MM.1S (cell line): ENCODE measurements at regions not wholly inside any gene's neighbourhood (a gene's known extent, or its start where the extent isn't known, plus 50 kb on each side); places are given as distances from the start of the nearest gene placed in this dataset.

Experiments
- DNase-seq: peaks from one replicate; pipeline ENCODE4 v3.0.0-alpha.2; 2015
- H2AFZ ChIP-seq: fragments of 300-600 bp; sonication (generic); 2 replicates; pipeline ENCODE4 v1.6.0; 2016; ENCODE audit warnings: antibody characterized with exemption, low read length
- H3F3A ChIP-seq: fragments of 300-600 bp; sonication (generic); 2 replicates; pipeline ENCODE4 v1.6.1; 2016; ENCODE audit warnings: mild to moderate bottlenecking, antibody characterized with exemption, low read length, moderate library complexity, mixed read lengths; ENCODE audit not compliant: insufficient read depth
- H3K27ac ChIP-seq: fragments of 300-600 bp; sonication (generic); 2 replicates; pipeline ENCODE4 v1.5.1; 2016; ENCODE audit warnings: mild to moderate bottlenecking, low read length
- H3K27me3 ChIP-seq: fragments of 300-600 bp; sonication (generic); replicated peaks from 2 replicates; pipeline ENCODE4 v1.6.0; 2016; ENCODE audit warnings: low read length; ENCODE audit not compliant: insufficient read depth
- H3K36me3 ChIP-seq: fragments of 300-600 bp; sonication (generic); replicated peaks from 2 replicates; pipeline ENCODE4 v1.6.1; 2016; ENCODE audit warnings: mild to moderate bottlenecking, low read length, mixed read lengths; ENCODE audit not compliant: insufficient read depth
- H3K4me1 ChIP-seq: fragments of 300-600 bp; sonication (generic); 2 replicates; pipeline ENCODE4 v1.6.1; 2016; ENCODE audit warnings: low read length, mixed read lengths
- H3K4me2 ChIP-seq: fragments of 300-600 bp; sonication (generic); 2 replicates; pipeline ENCODE4 v1.6.0; 2016; ENCODE audit warnings: low read depth, low read length
- H3K4me3 ChIP-seq: fragments of 300-600 bp; sonication (generic); 2 replicates; pipeline ENCODE4 v1.5.1; 2016; ENCODE audit warnings: low read length, mixed read lengths
- H3K79me2 ChIP-seq: fragments of 300-600 bp; sonication (generic); 2 replicates; pipeline ENCODE4 v1.6.1; 2016; ENCODE audit warnings: mixed run types, low read length, mixed read lengths
- H3K9ac ChIP-seq: fragments of 300-600 bp; sonication (generic); 2 replicates; pipeline ENCODE4 v1.6.1; 2016; ENCODE audit warnings: low read length, mixed read lengths
- H3K9me2 ChIP-seq: fragments of 300-600 bp; sonication (generic); replicated peaks from 2 replicates; pipeline ENCODE4 v1.6.1; 2016; ENCODE audit warnings: mild to moderate bottlenecking, low read length, mixed read lengths; ENCODE audit not compliant: insufficient read depth
- H3K9me3 ChIP-seq: fragments of 300-600 bp; sonication (generic); replicated peaks from 2 replicates; pipeline ENCODE4 v1.6.1; 2016; ENCODE audit warnings: mild to moderate bottlenecking, low read length, mixed read lengths; ENCODE audit not compliant: insufficient read depth
- H4K20me1 ChIP-seq: fragments of 300-600 bp; sonication (generic); 2 replicates; pipeline ENCODE4 v1.6.1; 2016; ENCODE audit warnings: mild to moderate bottlenecking, low read length, moderate library complexity, mixed read lengths; ENCODE audit not compliant: insufficient read depth
- EZH2 ChIP-seq: fragments of 300-600 bp; sonication (generic); optimal IDR thresholded peaks from 2 replicates; pipeline ENCODE3; 2017; ENCODE audit warnings: low read depth, mild to moderate bottlenecking, antibody characterized with exemption, low read length, mixed read lengths
- EZH2phosphoT487 ChIP-seq: fragments of 300-600 bp; sonication (generic); IDR thresholded peaks from 2 replicates; pipeline ENCODE4 v1.6.1; 2018; ENCODE audit warnings: antibody characterized with exemption, low read length
- TF ChIP-seq, protein P1 (sequence below): fragments of 300-600 bp; sonication (generic); IDR thresholded peaks from 2 replicates; pipeline ENCODE4 v1.5.1; 2016; ENCODE audit warnings: antibody characterized with exemption, low read length, mixed read lengths

DNA sequence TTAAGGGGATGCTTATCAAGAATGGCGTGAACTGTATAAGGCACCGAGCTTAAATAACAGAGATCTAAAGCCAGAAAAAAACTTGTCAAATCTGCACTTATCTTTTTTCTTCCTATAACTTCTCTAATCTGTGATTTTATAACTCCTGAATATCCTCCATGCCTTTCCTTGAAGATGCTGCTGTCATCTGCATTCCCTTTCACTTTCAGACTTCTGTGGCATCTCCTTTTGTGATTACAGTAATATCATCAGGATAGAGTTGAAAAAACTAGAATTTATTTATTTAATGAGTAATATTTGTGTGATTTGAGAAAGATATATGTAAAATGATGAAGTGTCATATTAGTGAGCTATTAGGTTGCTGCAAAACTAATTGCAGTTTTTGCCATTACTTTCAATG lies 357.8 kb upstream of the PTBP2 start:
- H3K4me2 ChIP-seq, result no peak overlapping the region

DNA sequence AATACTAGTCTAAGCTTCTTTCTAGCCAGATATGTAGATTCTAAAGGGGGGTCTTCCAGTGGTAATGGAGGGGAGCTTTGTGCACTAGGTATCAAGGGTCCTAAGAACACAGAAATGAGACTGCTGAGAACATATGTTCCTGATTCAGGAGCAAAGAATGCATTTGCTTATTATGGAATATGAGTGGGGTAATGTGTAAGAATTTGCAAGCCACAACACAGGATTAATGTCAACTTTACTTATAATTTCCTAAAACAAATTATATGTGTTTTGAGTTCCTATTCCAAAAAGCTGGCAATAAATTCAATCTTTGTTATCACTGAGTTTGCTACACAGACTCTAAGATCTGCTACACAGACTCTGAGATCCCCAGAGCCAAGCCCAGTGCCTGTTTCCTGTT lies 357.0 kb upstream of the PTBP2 start:
- H3F3A ChIP-seq, result no peaks in the 10 kb centered on the region
- H3K4me1 ChIP-seq, result no peaks in the 10 kb centered on the region
- H2AFZ ChIP-seq, result no peak overlapping the region
- H3K9ac ChIP-seq, result no peak overlapping the region
- no peaks in the 10 kb centered on the region for H3K36me3 ChIP-seq
- no peaks in the 10 kb centered on the region for H3K27me3 ChIP-seq
- no peaks in the 10 kb centered on the region for H3K9me2 ChIP-seq
- no peak for DNase-seq
- TF ChIP-seq, protein P1, sequence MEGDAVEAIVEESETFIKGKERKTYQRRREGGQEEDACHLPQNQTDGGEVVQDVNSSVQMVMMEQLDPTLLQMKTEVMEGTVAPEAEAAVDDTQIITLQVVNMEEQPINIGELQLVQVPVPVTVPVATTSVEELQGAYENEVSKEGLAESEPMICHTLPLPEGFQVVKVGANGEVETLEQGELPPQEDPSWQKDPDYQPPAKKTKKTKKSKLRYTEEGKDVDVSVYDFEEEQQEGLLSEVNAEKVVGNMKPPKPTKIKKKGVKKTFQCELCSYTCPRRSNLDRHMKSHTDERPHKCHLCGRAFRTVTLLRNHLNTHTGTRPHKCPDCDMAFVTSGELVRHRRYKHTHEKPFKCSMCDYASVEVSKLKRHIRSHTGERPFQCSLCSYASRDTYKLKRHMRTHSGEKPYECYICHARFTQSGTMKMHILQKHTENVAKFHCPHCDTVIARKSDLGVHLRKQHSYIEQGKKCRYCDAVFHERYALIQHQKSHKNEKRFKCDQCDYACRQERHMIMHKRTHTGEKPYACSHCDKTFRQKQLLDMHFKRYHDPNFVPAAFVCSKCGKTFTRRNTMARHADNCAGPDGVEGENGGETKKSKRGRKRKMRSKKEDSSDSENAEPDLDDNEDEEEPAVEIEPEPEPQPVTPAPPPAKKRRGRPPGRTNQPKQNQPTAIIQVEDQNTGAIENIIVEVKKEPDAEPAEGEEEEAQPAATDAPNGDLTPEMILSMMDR, result no peak
- TF ChIP-seq EZH2phosphoT487 (no peak), EZH2 (no peak)
- H3K4me2 ChIP-seq, result no peak overlapping the region
- H3K9me3 ChIP-seq, result no peaks in the 10 kb centered on the region
- no peaks in the 10 kb centered on the region for H4K20me1 ChIP-seq
- H3K27ac ChIP-seq, result no peak overlapping the region
- no peaks in the 10 kb centered on the region for H3K79me2 ChIP-seq
- H3K4me3 ChIP-seq, result no peak overlapping the region

More for the DNA sequence above, 357.8 kb upstream of the PTBP2 start:
- H3F3A ChIP-seq, result no peaks in the 10 kb centered on the region
- no peaks in the 10 kb centered on the region for H3K36me3 ChIP-seq
- no peaks in the 10 kb centered on the region for H3K4me1 ChIP-seq
- no peaks in the 10 kb centered on the region for H3K27me3 ChIP-seq
- no peak overlapping the region for H3K27ac ChIP-seq
- H4K20me1 ChIP-seq, result no peaks in the 10 kb centered on the region
- TF ChIP-seq EZH2 (no peak), EZH2phosphoT487 (no peak)
- TF ChIP-seq, protein P1, result no peak
- no peak overlapping the region for H3K4me3 ChIP-seq
- DNase-seq, result no peak
- H3K9me2 ChIP-seq, result no peaks in the 10 kb centered on the region
- H3K9me3 ChIP-seq, result no peaks in the 10 kb centered on the region
- no peaks in the 10 kb centered on the region for H3K79me2 ChIP-seq
- H2AFZ ChIP-seq, result no peak overlapping the region
- H3K9ac ChIP-seq, result no peak overlapping the region

DNA sequence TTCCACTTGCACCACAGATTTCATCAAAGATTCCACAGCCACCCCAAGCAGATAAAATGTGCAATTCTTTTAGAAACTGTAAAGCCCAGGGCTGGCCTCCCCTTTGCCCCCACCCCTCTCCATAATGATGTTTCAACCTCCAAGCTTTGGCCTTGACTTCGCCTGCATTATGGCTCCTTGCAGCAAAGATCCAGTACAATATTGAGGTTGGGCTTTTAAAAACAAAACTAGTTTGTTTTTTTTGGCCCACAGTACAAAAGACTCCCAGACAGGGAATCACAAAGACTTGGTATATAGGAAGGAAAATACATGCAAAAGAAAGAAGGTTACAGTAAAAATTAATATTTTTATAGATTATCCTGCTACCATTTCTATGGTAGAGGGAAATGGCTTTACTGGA lies 356.5 kb upstream of the PTBP2 start:
- H3K27me3 ChIP-seq, result no peaks in the 10 kb centered on the region
- H3K4me2 ChIP-seq, result no peak overlapping the region
- no peaks in the 10 kb centered on the region for H3K4me1 ChIP-seq
- no peak overlapping the region for H2AFZ ChIP-seq
- no peaks in the 10 kb centered on the region for H3K79me2 ChIP-seq
- H4K20me1 ChIP-seq, result no peaks in the 10 kb centered on the region
- no peaks in the 10 kb centered on the region for H3K36me3 ChIP-seq
- no peak overlapping the region for H3K27ac ChIP-seq
- H3K9me3 ChIP-seq, result no peaks in the 10 kb centered on the region
- no peak for DNase-seq
- H3K9me2 ChIP-seq, result no peaks in the 10 kb centered on the region
- TF ChIP-seq, protein P1, result no peak
- TF ChIP-seq EZH2phosphoT487 (no peak), EZH2 (no peak)
- no peak overlapping the region for H3K9ac ChIP-seq
- H3F3A ChIP-seq, result no peaks in the 10 kb centered on the region
- H3K4me3 ChIP-seq, result no peak overlapping the region
